ENCODE measurements at regions not wholly inside any gene's neighbourhood (a gene's known extent, or its start where the extent isn't known, plus 50 kb on each side); places are given as distances from the start of the nearest gene placed in this dataset.
"Not testable (repeated sequence)": the region's sequence is repeated elsewhere in the genome, so short reads cannot be mapped to it uniquely, and the experiment has no call there.

GRCh38 chr6:4341078-4341797 is 205.9 kb upstream of the ECI2 start:
- DNase-seq (ENCODE audit: low read depth in 1 of 2, low spot score in 1 of 2): no peak

GRCh38 chr6:4340544-4340943 is 205.2 kb upstream of the ECI2 start:
- DNase-seq (ENCODE audit: low read depth in 1 of 2, low spot score in 1 of 2): no peak

GRCh38 chr6:4338884-4339283 is 203.5 kb upstream of the ECI2 start:
- DNase-seq (ENCODE audit: low read depth in 1 of 2, low spot score in 1 of 2): no peak

GRCh38 chr6:4336778-4337442 is 201.5 kb upstream of the ECI2 start:
- no peak for DNase-seq (ENCODE audit: low read depth in 1 of 2, low spot score in 1 of 2)

DNA sequence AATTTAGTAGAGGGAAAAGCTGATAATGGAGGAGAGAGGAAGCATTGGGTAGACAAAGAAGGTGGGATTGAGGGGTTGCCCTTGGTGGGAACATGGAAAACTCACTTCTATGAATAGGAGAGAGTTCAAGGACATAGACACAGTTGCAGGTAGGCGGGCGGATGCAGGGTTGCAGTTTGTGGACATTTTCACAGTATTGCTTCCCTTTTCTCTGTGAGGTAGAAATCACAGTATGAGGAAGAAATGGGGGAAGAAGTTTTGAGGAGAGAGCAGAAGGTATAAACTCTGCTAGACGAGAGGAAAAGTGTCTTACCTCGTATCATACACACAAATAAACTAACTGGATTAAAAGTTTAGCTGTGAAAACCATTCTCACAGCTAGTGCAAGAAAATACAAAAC is 200.7 kb upstream of the ECI2 start:
- no peak for DNase-seq (ENCODE audit: low read depth in 1 of 2, low spot score in 1 of 2)

GRCh38 chr6:4334158-4334740 is 198.9 kb upstream of the ECI2 start:
- DNase-seq (ENCODE audit: low read depth in 1 of 2, low spot score in 1 of 2): not testable (repeated sequence)

DNA sequence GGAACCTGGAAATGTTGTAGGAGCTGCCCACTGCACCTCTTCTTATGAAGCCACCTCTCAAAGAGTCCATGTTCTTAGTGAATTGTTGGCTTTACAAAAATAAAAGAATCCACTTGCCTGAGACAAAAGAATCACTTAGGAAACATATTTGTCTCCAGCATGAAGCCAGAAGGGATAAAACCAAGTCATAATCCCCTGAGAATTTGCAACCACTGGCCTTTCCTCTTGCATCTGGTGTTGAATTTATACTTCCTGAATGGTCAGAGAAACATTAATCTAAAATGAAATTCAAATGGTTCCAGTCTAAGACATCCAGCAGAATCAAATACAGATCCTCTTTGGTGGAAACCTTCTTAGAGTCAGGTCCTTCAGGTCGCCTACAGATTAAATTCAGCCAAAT is 192.5 kb upstream of the ECI2 start:
- DNase-seq (ENCODE audit: low read depth in 1 of 2, low spot score in 1 of 2): no peak

- no peak for DNase-seq (ENCODE audit: low read depth in 1 of 2, low spot score in 1 of 2)
Measured at GRCh38 chr6:4324746-4325145, 189.4 kb upstream of the ECI2 start.

DNA sequence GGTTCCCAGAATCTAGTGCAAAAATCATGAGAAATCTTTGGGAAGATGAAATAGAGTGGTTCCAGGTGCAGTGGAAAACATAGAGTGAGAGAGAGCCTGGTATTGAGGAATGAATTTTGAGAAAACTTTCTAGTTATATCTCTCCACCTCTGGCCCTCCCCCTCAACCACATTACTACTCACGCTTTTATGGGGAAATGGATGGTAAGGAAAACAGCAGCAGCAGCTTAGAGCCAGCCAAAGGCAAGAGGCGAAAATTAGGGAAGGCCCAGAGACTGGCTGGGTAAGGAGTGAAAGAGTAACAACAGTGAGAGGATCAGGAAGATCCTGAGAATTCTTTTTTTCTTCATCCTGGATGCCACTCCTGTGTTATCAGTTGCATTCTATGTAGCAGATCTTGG is 187.9 kb upstream of the ECI2 start:
- no peak for DNase-seq (ENCODE audit: low read depth in 1 of 2, low spot score in 1 of 2)

DNA sequence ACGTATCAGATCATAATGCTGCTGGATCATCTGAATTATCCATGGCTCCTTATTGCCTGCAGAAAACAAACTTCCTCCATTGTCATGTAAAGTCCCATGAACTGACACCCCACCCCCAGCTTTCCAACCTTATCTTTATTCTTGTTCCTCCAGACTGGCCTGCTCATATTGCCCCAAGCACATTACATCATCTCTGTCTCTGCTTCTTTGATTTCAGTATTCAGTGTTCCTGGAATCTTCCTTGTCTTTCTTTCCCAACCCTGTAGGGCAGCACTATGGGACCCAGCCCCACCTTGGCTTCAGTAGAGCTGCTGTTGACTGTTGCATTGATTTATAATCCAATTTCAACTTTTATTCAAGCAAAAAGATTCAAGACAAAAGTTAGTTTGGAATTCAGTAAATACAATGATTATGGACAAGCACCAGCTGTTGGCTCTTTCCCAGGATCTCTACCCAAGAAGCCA is 187.5 kb upstream of the ECI2 start:
- DNase-seq (ENCODE audit: low read depth in 1 of 2, low spot score in 1 of 2): no peak

DNA sequence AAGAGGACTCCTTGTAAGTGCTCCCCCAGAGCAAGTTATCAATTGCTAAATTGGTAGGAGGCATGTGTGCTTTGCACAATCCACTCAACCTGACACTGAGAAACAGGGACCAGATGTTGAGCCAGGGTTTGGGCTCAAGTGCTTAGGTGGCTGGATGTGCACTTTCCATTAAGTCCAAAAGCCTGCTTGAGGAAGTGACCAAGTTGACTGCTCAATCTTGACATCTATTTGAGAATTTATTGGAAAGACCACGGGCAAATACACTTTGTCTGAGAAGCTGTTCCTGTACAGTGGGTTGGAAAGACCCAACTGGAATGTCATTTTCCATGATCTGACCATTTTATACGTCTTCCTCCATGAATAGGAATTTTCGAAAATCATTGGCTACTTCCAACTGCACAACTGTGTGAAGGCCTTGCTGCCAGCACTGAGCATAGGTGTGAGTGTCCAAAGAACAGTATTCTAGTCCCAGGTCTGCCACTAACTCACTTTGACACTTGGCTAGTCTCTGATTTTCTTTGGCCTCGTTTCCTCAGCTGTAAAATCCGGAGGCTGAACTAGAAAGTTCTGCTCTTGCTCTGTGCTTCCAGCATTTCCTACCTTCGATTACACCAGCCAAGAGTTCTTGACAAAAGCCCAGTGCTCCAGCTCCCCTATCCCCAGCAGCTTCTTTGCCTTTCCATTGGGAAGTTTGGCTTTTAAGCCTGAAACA is 186.9 kb upstream of the ECI2 start:
- no peak for DNase-seq (ENCODE audit: low read depth in 1 of 2, low spot score in 1 of 2)

GRCh38 chr6:4320860-4321259 is 185.5 kb upstream of the ECI2 start:
- DNase-seq (ENCODE audit: low read depth in 1 of 2, low spot score in 1 of 2): no peak

GRCh38 chr6:4319981-4320683 is 184.8 kb upstream of the ECI2 start:
- no peak for DNase-seq (ENCODE audit: low read depth in 1 of 2, low spot score in 1 of 2)

DNA sequence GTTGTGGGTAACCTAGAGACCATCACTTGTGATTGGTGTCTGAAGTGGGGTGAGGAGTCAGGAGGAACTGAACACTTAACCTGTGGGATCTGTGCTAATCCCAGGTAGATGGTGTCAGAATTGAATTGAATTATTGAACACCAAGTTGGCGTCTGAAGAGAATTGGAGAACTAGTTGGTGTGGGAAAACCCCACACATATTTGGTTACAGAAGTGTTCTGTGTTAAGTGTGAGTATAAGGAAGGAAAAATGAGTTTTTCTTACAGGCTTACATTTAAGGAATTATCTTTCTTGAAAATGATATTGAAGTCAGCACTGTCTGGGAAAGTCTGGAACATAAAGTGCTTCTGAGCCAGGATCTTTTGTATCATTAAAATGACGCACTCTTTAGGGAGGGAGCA is 182.9 kb upstream of the ECI2 start:
- no peak for DNase-seq (ENCODE audit: low read depth in 1 of 2, low spot score in 1 of 2)

GRCh38 chr6:4316867-4317400 is 181.6 kb upstream of the ECI2 start:
- no peak for DNase-seq (ENCODE audit: low read depth in 1 of 2, low spot score in 1 of 2)

- DNase-seq (ENCODE audit: low read depth in 1 of 2, low spot score in 1 of 2): no peak
Measured at GRCh38 chr6:4314201-4314707, 178.9 kb upstream of the ECI2 start.

GRCh38 chr6:4313044-4313686 is 177.8 kb upstream of the ECI2 start:
- DNase-seq (ENCODE audit: low read depth in 1 of 2, low spot score in 1 of 2): no peak

GRCh38 chr6:4311976-4312860 is 176.8 kb upstream of the ECI2 start:
- no peak for DNase-seq (ENCODE audit: low read depth in 1 of 2, low spot score in 1 of 2)

DNA sequence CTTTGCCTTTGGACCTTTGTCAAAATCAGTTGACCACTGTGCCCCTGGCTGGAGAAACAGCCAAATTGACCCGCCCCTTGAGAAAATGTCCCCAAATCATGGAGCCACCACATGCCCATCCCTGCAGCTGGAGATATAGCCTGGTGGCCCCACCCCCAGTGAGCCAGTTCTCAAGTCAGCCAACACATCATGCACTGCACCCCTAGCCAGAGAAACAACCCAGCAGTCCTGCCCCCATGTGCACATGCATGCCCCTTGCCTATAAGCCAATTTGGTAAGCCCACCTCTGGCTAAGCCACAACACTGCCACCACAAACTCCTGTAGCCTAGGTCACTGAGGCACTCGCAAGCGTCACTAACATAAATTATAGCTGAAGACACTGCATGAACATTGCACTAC is 174.2 kb upstream of the ECI2 start:
- no peak for DNase-seq (ENCODE audit: low read depth in 1 of 2, low spot score in 1 of 2)

Data from activated CD4-positive, alpha-beta T cell treated with anti-CD3 and anti-CD28 coated beads, Interleukin-2, amount 50 U/mL, for 24 hours (primary cell).